GM12865 (cell line): ENCODE measurements at regions not wholly inside any gene's neighbourhood (a gene's known extent, or its start where the extent isn't known, plus 50 kb on each side); places are given as distances from the start of the nearest gene placed in this dataset.

Source experiments
- DNase-seq: peaks from one replicate; pipeline ENCODE4 v3.0.0; 2010; ENCODE audit warnings: low read depth
- H3K4me3 ChIP-seq: 2 replicates; pipeline ENCODE4 v1.5.1; 2011; ENCODE audit warnings: mild to moderate bottlenecking, low read depth, low read length, control low read depth
- CTCF ChIP-seq: IDR thresholded peaks from 2 replicates; pipeline ENCODE4 v1.5.1; 2011; ENCODE audit warnings: low read length, control low read depth, low read depth, inconsistent platforms; ENCODE audit not compliant: insufficient read depth; ENCODE audit errors: missing control alignments

DNA sequence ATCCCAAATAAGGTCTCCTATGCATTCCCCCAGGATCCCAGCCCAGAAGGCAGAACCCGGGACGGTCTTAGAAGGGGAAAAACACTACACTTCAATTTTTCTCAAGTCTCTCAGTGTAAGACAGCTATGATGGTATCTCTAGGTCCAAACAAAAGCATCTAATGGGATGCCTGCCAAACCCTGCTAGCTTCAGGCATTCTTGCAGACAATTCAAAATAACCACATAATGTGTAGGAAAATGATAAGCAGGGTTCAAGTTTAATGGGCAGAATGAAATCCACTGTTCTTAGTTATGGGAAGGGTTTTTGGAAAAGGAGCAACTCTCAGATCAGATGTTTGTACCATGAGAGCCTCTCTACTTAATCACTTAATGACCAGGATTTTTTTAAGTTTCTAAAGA, 119.8 kb upstream of the ANO1 start:
- DNase-seq: no peak
- TF ChIP-seq CTCF: no peak
- H3K4me3 ChIP-seq: no peak overlapping the region

DNA sequence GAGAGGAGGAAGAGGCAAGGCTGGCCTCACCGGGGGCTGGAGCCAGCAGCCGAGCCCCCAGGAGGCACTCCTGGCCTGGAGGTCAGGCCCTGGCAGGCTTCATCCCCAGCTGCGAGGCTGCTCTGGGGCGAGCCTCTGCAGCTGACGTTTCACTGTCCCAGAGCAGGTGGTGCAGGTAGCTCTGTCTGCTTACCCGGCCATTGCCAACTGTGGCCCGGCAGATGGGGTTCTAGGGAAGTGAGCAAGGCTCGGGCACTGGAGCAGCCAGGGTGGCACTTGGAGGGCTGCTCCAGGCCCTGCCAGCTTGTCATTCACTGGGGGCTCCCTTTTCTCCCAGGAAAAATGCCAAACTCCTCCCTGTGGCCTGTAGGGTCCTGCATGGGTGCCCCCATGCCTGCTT, 118.7 kb upstream of the ANO1 start:
- no peak overlapping the region for H3K4me3 ChIP-seq
- DNase-seq: no peak
- TF ChIP-seq CTCF: no peak

- TF ChIP-seq CTCF: no peak
- no peak for DNase-seq
- no peak overlapping the region for H3K4me3 ChIP-seq
Measured at GRCh38 chr11:69961738-69962137, 116.4 kb upstream of the ANO1 start.

- no peak overlapping the region for H3K4me3 ChIP-seq
- no peak for TF ChIP-seq CTCF
- DNase-seq: no peak
Measured at GRCh38 chr11:69962152-69962551, 116.0 kb upstream of the ANO1 start.

DNA sequence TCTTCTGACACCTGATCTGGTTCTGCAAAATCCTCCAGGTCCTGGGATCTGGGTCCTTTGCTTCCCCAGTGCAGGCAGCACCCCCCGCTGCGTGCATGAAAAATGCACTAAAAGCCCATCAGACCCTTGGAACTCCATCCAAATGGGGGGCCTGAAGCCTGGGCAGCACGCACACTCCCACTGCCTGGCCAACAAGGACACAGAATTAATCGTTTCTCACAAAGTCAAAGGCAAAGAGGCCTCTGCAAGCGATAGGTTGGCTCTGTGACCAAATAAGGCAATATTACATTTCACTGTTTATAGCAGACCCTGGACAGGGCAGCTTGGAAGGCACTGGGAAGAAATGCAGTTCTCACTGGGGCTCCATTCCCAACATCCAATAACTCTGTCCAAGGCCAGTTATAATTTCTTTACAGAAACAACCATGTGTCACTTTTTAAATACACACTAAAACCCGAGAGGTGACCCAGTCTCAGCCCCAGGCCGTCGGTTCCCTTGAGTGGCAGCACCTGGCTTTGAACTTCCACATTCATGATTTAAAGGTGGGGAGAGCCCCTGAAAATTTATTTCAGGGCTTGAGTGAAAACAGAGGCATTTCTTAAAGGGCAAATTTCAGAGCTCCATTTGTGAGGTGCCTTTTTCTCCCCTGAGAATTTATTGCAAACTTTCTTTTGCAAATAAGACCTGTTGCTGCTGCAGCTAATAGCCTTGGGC, 114.4 kb upstream of the ANO1 start:
- H3K4me3 ChIP-seq: no peak overlapping the region
- DNase-seq: no peak
- TF ChIP-seq CTCF: no peak

DNA sequence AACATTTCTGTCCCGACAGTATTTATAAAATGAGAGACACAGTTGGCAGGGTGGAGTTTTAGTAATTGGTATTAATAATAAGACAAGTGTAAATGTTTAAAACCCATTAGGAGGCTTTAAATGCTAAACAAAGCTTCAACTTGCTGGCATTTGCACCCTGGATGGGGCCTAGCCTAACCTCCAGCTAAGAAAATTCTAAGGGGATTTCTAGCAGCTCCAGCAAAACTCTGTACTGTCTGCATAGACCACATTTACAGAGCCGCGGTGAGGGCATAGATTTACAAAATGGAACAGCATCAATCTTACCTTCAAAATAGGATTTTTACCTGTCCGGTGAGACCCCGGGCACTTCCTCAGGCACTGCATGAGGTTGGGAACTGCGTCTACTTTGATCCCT, 113.9 kb upstream of the ANO1 start:
- H3K4me3 ChIP-seq: no peak overlapping the region
- no peak for TF ChIP-seq CTCF
- no peak for DNase-seq
